Colon (tissue), 2 donors: ENCODE measurements at regions not wholly inside any gene's neighbourhood (a gene's known extent, or its start where the extent isn't known, plus 50 kb on each side); places are given as distances from the start of the nearest gene placed in this dataset.

Experiments used
- FAIRE-seq: peaks from 2 replicates; lab custom pipeline; 2012; peaks lifted over from hg19 to GRCh38; lab: Jason Lieb, UNC
- donor health status: control.
- donor health status: control.

DNA sequence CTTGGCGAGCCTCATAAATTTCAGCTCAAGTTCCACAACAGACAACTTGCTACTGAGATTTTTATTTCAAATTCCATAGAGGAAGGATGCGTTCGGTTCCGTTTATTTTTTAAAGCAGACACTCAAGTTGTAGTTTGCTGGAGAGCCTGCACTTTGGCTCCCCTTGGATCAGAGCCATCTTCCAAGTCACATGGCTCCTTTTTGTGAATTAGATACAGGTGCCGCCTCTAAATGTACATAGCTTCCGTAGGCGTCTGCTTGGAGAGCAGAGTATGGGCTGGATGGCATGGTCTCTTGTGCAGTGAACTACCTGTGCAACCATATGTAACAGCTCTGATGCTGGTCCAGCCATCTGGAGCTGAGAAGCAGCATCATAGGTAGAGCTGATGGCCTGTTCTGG is 73.9 kb upstream of the WWC1 start:
- no peak for FAIRE-seq

DNA sequence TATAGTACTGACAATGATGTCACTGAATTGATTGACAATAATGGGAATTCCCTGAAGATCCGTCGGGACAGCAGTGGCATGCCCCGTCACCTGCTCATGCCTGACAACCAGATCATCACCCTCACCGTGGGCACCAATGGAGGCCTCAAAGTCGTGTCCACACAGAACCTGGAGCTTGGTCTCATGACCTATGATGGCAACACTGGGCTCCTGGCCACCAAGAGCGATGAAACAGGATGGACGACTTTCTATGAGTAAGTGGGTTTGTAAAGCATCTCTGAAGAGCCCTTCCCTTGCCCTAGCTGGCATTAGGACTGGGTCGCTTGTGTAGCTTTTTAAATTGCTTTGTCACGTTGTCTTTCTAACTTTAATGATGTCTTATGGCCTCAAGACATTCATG is 72.7 kb upstream of the WWC1 start:
- FAIRE-seq = no peak

DNA sequence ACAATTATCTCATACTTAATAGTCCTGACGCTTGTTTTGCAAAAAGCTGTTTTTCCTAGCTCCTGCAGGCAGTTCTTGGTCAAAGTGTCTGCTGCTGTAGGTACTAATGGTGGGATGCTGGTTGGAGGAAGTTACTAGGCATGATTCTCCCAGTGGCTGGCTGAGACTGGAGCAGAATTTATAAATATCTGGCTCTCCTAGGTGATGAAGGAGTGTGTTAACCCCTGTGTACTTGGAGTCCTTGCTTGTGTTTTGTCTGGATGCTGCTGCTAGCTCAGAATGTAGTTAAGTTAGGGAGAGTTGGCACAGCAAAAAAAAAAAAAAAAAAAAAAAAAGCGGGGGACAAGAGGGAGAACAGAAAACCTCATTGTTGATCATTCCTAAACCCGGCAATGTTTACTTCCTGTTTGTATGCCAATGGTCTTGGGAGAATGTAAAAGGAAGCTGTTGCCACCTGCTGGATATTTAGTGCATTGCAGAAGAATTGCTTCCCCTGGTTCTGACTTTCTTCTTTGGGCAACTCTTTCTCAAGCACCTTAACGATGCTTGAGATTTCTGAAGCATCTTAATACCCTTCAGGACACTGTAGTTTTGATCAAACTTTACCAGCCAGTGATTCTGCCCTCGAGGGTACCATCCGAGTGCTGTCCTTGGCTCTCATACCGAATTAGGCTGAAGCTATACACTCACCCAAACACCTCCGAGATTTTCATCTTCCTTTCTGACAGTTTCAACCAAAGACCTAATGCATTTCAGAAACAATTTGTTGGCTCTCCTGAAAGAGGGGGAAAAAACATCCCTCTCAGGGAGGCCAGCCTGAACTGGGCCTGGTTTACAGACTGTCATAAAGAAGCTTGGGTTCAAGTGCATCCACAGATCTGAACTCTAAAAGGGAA is 71.7 kb upstream of the WWC1 start:
- FAIRE-seq = no peak

DNA sequence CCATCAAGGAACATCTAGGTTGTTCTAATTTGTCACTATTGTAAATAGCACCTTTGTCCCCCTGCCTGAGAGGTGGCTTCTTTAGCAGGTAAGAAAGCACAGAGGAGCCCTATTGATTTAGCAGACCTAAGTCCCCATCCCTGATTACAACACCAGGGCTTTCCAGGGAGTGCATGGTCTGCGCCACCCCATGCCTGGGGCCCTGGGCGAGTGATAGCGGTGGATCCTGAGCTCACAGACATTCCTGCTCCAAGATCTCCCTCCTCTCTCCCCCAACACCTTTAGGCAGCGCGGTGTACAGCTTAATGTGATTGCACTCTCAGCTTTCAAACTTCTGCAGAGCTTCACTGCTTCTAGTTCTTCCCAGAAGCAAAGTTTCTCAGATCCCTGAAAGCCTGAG is 67.4 kb upstream of the WWC1 start:
- no peak for FAIRE-seq

DNA sequence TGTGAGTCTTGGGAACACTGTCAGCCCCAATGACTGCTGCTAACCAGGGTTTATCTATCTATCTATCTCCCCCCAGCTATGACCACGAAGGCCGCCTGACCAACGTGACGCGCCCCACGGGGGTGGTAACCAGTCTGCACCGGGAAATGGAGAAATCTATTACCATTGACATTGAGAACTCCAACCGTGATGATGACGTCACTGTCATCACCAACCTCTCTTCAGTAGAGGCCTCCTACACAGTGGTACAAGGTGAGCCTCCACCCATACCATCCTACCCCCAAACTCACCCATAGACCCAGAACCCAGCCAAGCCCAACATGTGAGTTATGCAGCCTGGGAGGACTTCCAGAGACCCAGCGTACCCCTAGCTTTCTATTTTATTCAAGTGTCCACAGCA is 65.4 kb upstream of the WWC1 start:
- FAIRE-seq = no peak

DNA sequence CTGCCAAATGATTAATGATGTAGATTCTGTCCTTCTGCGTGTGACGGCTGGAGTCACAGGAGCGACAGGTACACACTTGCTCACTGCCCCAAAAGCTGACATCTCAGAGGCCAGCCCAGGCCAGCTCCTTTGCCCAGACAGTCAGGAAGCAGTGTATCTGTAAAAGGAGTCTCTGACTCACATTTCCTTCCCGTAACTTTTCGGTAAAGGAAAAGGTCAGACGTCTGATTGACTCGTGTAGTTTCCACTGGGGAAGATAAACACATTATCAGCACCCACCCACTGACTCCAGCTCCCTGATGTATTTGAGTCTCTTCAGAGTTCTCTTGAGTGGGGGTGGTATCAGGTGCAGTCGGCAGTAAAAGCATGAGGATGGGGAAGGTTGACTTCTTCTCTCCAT is 64.4 kb upstream of the WWC1 start:
- FAIRE-seq = no peak

DNA sequence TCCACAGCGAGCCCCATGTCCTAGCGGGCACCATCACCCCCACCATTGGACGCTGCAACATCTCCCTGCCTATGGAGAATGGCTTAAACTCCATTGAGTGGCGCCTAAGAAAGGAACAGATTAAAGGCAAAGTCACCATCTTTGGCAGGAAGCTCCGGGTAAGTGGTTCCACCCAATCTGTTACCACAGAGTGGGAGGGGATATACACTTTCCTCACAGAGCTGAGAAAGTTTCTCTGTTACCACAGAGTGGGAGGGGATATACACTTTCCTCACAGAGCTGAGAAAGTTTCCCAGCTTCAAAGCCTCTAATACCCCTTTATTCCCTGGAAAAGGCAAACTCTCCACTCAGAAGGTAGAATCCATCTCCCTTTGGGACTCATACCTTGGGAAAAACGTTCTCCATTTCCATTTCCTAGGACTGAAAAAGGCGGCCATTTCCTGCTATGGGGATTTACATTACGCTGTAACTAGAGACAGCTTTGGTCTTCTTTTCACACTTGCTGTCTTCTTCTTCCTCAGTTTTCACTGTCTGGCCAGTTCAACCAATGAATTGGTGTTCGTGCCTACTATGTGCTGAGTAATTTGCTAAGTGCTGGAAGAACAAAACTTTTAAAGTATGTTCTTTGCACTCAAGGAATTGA is 63.4 kb upstream of the WWC1 start:
- FAIRE-seq = no peak

DNA sequence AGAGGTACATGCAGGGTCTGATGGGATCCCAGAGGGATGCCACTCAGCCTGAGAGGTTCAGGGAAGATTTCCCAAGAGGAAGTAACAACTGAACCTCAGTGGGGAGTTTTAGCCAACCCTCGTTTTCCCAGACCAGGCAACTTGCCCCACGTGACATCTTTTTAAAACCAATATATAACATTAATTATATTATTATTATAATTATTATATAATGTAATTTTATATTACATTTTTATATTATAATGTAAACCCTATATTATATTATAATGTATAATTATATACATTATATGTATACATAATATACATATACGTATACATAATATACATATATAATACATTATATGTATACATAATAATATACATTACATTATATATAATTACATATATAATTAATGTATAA is 62.8 kb upstream of the WWC1 start:
- peak; percentile 92 for FAIRE-seq

DNA sequence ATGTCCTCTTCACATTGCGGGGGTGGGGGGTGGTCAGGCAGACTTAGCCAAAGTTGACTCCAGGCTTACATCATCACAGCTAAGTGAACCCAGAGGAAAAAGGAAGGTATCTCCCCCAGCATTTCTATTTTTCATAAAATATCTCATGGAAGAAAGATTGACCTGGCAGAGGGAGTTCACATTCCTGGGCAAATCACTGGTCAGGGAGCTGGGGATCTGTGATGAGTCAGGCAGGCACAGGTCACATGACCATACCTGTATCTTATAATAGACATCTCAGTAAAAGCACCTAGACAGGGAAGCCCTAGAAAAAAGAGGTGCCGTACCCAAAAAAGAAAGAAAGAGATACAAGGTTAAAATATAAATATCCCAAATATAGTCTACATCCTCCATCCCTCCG is 57.3 kb upstream of the WWC1 start:
- FAIRE-seq = no peak

DNA sequence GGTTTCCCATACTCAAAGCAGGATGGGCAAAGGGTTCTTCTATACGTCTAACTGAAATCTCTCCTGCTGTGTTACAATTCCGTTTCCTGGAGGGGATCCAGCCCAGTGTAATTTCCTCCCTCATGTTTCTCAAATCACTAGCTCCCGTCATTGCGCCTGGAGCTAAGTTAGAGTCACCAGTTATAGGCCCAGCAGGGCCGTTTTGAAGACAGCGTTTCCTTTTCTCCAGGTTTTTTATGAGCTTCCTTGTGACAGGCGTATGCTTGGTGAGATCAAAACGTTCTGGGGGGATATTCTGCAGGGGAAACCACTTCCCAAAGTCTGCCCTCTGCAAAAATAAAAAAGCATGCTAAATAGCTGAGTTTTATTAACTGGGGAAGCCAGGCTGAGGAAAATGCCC is 53.0 kb upstream of the WWC1 start:
- FAIRE-seq = no peak

DNA sequence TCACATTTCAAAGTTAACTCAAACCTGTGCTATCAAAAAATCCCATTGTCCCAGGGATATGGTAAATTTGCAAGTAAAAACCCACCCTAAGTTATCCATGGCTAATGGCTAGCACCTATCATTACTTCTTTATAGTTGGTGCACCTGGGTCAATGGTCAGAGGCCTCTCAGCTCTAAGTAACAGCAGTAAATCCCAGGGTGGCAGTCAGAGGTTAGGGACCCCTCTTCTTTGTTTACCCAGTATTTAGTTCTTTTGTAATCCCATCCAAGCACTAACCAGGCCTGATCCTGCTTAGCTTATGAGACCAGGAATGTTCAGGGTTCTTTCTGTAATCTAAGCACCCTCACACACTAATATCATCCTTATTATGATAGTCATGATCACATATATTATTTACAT is 52.1 kb upstream of the WWC1 start:
- FAIRE-seq = no peak
